Psoas muscle (tissue), 7 donors: ENCODE measurements at regions not wholly inside any gene's neighbourhood (a gene's known extent, or its start where the extent isn't known, plus 50 kb on each side); places are given as distances from the start of the nearest gene placed in this dataset.
"Not testable (repeated sequence)": the region's sequence is repeated elsewhere in the genome, so short reads cannot be mapped to it uniquely, and the experiment has no call there.

Experiments
- ATAC-seq, 4 donors: fragments of 200-7000 bp; cut with Tn5 transposase; one replicate each; pipeline ENCODE4 v1.9.1; 2020; ENCODE audit warnings: moderate library complexity in 3 of 4, mild to moderate bottlenecking in 2 of 4
- DNase-seq, 2 donors: peaks; one replicate each; pipeline ENCODE4 v3.0.0-alpha.2; 2020
- H3K27ac ChIP-seq: fragments of 200-600 bp; one replicate; pipeline ENCODE4 v1.8.0; 2022
- H3K27me3 ChIP-seq, 3 donors: fragments of 200-600 bp in 1 of 3; one replicate each; pipeline versions ENCODE4 v1.6.1 to v1.8.0; 2013 to 2022; ENCODE audit warnings: low read length in 2 of 3, mild to moderate bottlenecking in 2 of 3, moderate library complexity in 1 of 3; ENCODE audit not compliant: insufficient read depth in 3 of 3
- H3K36me3 ChIP-seq, 2 donors: fragments of 200-600 bp in 1 of 2; one replicate each; pipeline versions ENCODE4 v1.6.1 to v1.8.0; 2013 to 2022; ENCODE audit warnings: low read depth in 1 of 2, mild to moderate bottlenecking in 1 of 2, moderate library complexity in 1 of 2; ENCODE audit not compliant: insufficient read depth in 1 of 2
- H3K4me1 ChIP-seq: fragments of 200-600 bp; one replicate; pipeline ENCODE4 v1.8.0; 2022
- H3K4me3 ChIP-seq: fragments of 200-600 bp; one replicate; pipeline ENCODE4 v1.8.0; 2022; ENCODE audit warnings: mild to moderate bottlenecking
- H3K9me3 ChIP-seq: fragments of 200-600 bp; one replicate; pipeline ENCODE4 v1.8.0; 2022
- CTCF ChIP-seq: fragments of 200-600 bp; IDR thresholded peaks from one replicate; pipeline ENCODE4 v1.8.0; 2022; ENCODE audit warnings: antibody characterized with exemption
- WGBS, 3 donors: extraction: QIAGEN DNeasy Blood & Tissue Kit; methylation state at CpG; one replicate each; pipeline versions ENCODE4 v1.1.6 to v1.1.7; 2013; 5-methylcytosine and 5-hydroxymethylcytosine counted together
- intact Hi-C, 2 donors: fragments of 100-400 bp; cut with DNase I; formaldehyde crosslinking; loops; one replicate each; pipeline versions ENCODE4 v1.11.0 to v1.14.2; 2022
- donor health status: healthy with polysubstance abuse.
- donor health status: DM: no; HTN: no; CAD: no; lungs with moderate emphysema.
- donor health status: Bipolar disorder and iron deficiency.
- donor health status: healthy.
- donor health status: DM: yes; HTN: yes; CAD: no.
- donor health status: DM: no; HTN: no; CAD: no.
- donor health status: DM: yes; HTN: yes; CAD: no.

- Histone ChIP-seq H3K27ac (peak overlapping the region; percentile 64), H3K4me3 (no peak overlapping the region), H3K9me3 (no peaks in the 10 kb centered on the region), H3K36me3 (peaks cover 0 to 3% of the 10 kb centered on the region in 2 donors), H3K27me3 (no peaks in the 10 kb centered on the region), H3K4me1 (peaks cover 46% of the 10 kb centered on the region)
- ATAC-seq (peak; percentile 66 to 74 (median 71)), DNase-seq (no peak)
- 3 to 9% (median 5%) methylated on average over 6 of the region's 6 CpGs for WGBS, 3 donors
- intact Hi-C loops, result loop anchor here (2.0 to 5.0 kb wide), 2 partner anchors 143 to 144 kb away; no protein-coding TSS in a partner anchor
- TF ChIP-seq CTCF, result peak; percentile 93
Measured at GRCh38 chr7:131040467-131040932, 287.2 kb upstream of the MKLN1 start.

GRCh38 chr7:131041012-131041695 lies 286.5 kb upstream of the MKLN1 start:
- H3K9me3 ChIP-seq, H3K4me3 ChIP-seq, H3K36me3 ChIP-seq, H3K27me3 ChIP-seq, DNase-seq: not testable (repeated sequence)
- Histone ChIP-seq H3K4me1 (peaks cover 43% of the 10 kb centered on the region), H3K27ac (peak overlapping the region; percentile 64)
- ATAC-seq, result peak in 1 of 4 donors; percentile 17
- intact Hi-C loops, result loop anchor here (2.0 to 5.0 kb wide), 2 partner anchors 144 kb away; no protein-coding TSS in a partner anchor
- 93 to 96% (median 94%) methylated on average over 17 of the region's 17 CpGs for WGBS, 3 donors

GRCh38 chr7:131042269-131043160 lies 285.2 kb upstream of the MKLN1 start:
- Histone ChIP-seq H3K4me3 (no peak overlapping the region), H3K4me1 (peaks cover 38% of the 10 kb centered on the region), H3K27ac (no peak overlapping the region), H3K36me3 (peaks cover 0 to 8% of the 10 kb centered on the region in 2 donors), H3K9me3 (no peaks in the 10 kb centered on the region), H3K27me3 (no peaks in the 10 kb centered on the region)
- WGBS, 3 donors, result 68 to 77% (median 70%) methylated on average over 7 of the region's 7 CpGs
- DNase-seq, result no peak
- intact Hi-C loops, result loop anchor here in 1 of 2 donors (5.0 kb wide), 1 partner anchor 145 kb away; no protein-coding TSS in a partner anchor
- TF ChIP-seq CTCF, result no peak
- no peak for ATAC-seq

- Histone ChIP-seq H3K4me3 (no peak overlapping the region), H3K27ac (peak overlapping the region; percentile 12), H3K36me3 (peaks cover 0 to 28% of the 10 kb centered on the region in 2 donors), H3K27me3 (no peaks in the 10 kb centered on the region), H3K9me3 (no peaks in the 10 kb centered on the region), H3K4me1 (peaks cover 30% of the 10 kb centered on the region)
- WGBS, 3 donors, result 74 to 91% (median 91%) methylated on average over 1 of the region's 1 CpG
- intact Hi-C loops, result no loop called here
- TF ChIP-seq CTCF, result no peak
- no peak for DNase-seq
- ATAC-seq, result no peak
Measured at GRCh38 chr7:131045526-131045925, 282.1 kb upstream of the MKLN1 start.

GRCh38 chr7:131046246-131046645 lies 281.4 kb upstream of the MKLN1 start:
- Histone ChIP-seq H3K4me1 (peaks cover 32% of the 10 kb centered on the region), H3K36me3 (peaks cover 0 to 35% of the 10 kb centered on the region in 2 donors)

More at GRCh38 chr7:131046246-131046645, 281.4 kb upstream of the MKLN1 start:
- intact Hi-C loops, result no loop called here
- Histone ChIP-seq H3K27ac (no peak overlapping the region), H3K4me3 (no peak overlapping the region), H3K27me3 (no peaks in the 10 kb centered on the region), H3K9me3 (no peaks in the 10 kb centered on the region)
- WGBS, 3 donors, result 96 to 98% (median 96%) methylated on average over 1 of the region's 1 CpG
- no peak for TF ChIP-seq CTCF
- ATAC-seq (no peak), DNase-seq (no peak)
